Neural crest cell (in vitro differentiated cells): ENCODE measurements at regions not wholly inside any gene's neighbourhood (a gene's known extent, or its start where the extent isn't known, plus 50 kb on each side); places are given as distances from the start of the nearest gene placed in this dataset.
A peak's percentile ranks its signal among the peaks of the same experiment; 100 is the strongest.
"Not testable (repeated sequence)": the region's sequence is repeated elsewhere in the genome, so short reads cannot be mapped to it uniquely, and the experiment has no call there.

Source experiments
- DNase-seq: peaks from one replicate; pipeline ENCODE4 v3.0.0; 2021; ENCODE audit warnings: low read depth, mixed read lengths, low spot score
- H3K27ac Mint-ChIP-seq: one replicate; pipeline ENCODE4 v1.8.0; 2021; ENCODE audit warnings: mild to moderate bottlenecking, mixed read lengths; ENCODE audit not compliant: unreplicated experiment
- H3K27me3 Mint-ChIP-seq: 2 replicates; pipeline ENCODE4 v1.8.0; 2021; ENCODE audit warnings: low read depth, mild to moderate bottlenecking, mixed read lengths
- H3K36me3 Mint-ChIP-seq: 2 replicates; pipeline ENCODE4 v1.8.0; 2021; ENCODE audit warnings: low read depth, mild to moderate bottlenecking, mixed read lengths
- H3K4me1 Mint-ChIP-seq: 2 replicates; pipeline ENCODE4 v1.8.0; 2021; ENCODE audit warnings: mixed read lengths
- H3K4me3 Mint-ChIP-seq: one replicate; pipeline ENCODE4 v1.8.0; 2021; ENCODE audit warnings: mild to moderate bottlenecking, mixed read lengths
- H3K9me3 Mint-ChIP-seq: 2 replicates; pipeline ENCODE4 v1.8.0; 2021; ENCODE audit warnings: mixed read lengths
- CTCF ChIP-seq: fragments of 200-600 bp; sonication (generic); conservative IDR thresholded peaks from 2 replicates; pipeline ENCODE4 v1.5.0; 2021; ENCODE audit warnings: antibody characterized with exemption, mild to moderate bottlenecking

GRCh38 chr1:200262326-200262965, 147.4 kb downstream of the ZNF281 start:
- DNase-seq, result no peak
- TF ChIP-seq CTCF, result no peak
- Mint-ChIP-seq H3K27me3 (no peaks in the 10 kb centered on the region), H3K27ac (no peak overlapping the region), H3K4me3 (no peak overlapping the region), H3K9me3 (no peaks in the 10 kb centered on the region), H3K4me1 (no peaks in the 10 kb centered on the region), H3K36me3 (no peaks in the 10 kb centered on the region)

DNA sequence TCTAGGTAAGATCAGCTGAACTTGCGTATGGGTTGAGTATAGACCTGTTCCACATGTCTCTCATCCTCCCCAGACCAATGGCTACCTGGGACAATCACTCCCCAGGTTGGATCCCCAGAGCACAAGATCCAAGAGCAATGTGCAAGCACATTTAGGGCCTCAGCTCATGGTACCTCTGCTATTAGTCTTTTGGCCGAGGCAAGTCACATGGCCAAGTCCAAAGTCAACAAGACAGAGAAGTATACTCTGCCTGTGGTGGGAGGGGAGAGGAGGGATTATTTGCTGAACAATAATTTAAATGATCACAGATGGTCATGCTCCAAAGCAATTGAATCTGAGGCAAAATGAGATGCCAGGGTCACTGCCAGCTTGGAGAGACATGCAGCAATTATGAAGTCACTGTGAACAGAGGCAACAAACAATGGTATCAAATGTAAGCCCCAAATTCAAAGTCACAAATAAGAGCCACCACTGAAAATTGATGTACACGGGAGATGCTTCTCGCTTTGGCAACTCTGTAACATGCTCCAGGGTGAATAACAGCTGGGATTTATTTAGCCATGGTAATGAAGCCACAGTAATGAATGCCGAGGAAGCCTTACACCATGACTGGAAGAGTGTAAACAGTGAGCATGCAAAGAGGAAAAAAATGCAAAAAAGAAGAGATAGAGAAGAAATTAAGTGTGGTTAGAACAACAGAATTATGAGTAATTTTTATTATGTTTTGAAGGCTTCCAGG, 149.1 kb downstream of the ZNF281 start:
- Mint-ChIP-seq H3K9me3 (no peaks in the 10 kb centered on the region), H3K36me3 (no peaks in the 10 kb centered on the region), H3K4me1 (no peaks in the 10 kb centered on the region), H3K27me3 (no peaks in the 10 kb centered on the region), H3K27ac (no peak overlapping the region), H3K4me3 (no peak overlapping the region)
- DNase-seq, result no peak
- no peak for TF ChIP-seq CTCF

- H3K4me1 Mint-ChIP-seq, result no peaks in the 10 kb centered on the region
- no peak overlapping the region for H3K4me3 Mint-ChIP-seq
- TF ChIP-seq CTCF, result peak; percentile 65
- H3K27ac Mint-ChIP-seq, result no peak overlapping the region
- no peaks in the 10 kb centered on the region for H3K27me3 Mint-ChIP-seq
- no peaks in the 10 kb centered on the region for H3K36me3 Mint-ChIP-seq
- H3K9me3 Mint-ChIP-seq, result no peaks in the 10 kb centered on the region
- no peak for DNase-seq
These were observed 151.1 kb downstream of the ZNF281 start for GRCh38 chr1:200258447-200259375.

GRCh38 chr1:200257235-200257634, 152.6 kb downstream of the ZNF281 start:
- H3K4me1 Mint-ChIP-seq, result no peaks in the 10 kb centered on the region
- TF ChIP-seq CTCF, result no peak
- H3K27ac Mint-ChIP-seq, result no peak overlapping the region
- DNase-seq, result no peak
- H3K36me3 Mint-ChIP-seq, result no peaks in the 10 kb centered on the region
- H3K27me3 Mint-ChIP-seq, result no peaks in the 10 kb centered on the region
- no peaks in the 10 kb centered on the region for H3K9me3 Mint-ChIP-seq
- H3K4me3 Mint-ChIP-seq, result no peak overlapping the region

- H3K36me3 Mint-ChIP-seq, DNase-seq, H3K4me1 Mint-ChIP-seq, H3K27ac Mint-ChIP-seq, H3K27me3 Mint-ChIP-seq, H3K9me3 Mint-ChIP-seq, H3K4me3 Mint-ChIP-seq: not testable (repeated sequence)
These were observed 155.2 kb downstream of the ZNF281 start for GRCh38 chr1:200254602-200255001.
